Esophagus muscularis mucosa (tissue), 4 donors: ENCODE measurements at regions not wholly inside any gene's neighbourhood (a gene's known extent, or its start where the extent isn't known, plus 50 kb on each side); places are given as distances from the start of the nearest gene placed in this dataset.

Experiments
- DNase-seq: peaks from one replicate; pipeline ENCODE4 v3.0.0-alpha.2; 2017; ENCODE audit errors: extremely low spot score
- H3K27ac ChIP-seq, 4 donors: fragments of 200-600 bp; sonication (generic); replicated peaks in 1 of 4; 1 replicate in 3 of 4; 2 replicates in 1 of 4; pipeline ENCODE4 v1.5.1; 2016 to 2019; ENCODE audit warnings: mild to moderate bottlenecking in 1 of 4
- H3K27me3 ChIP-seq, 4 donors: fragments of 200-600 bp; sonication (generic); one replicate each; pipeline versions ENCODE4 v1.5.1 to v1.6.0; 2016 to 2019
- H3K36me3 ChIP-seq, 4 donors: fragments of 200-600 bp; sonication (generic); one replicate each; pipeline ENCODE4 v1.5.1; 2016 to 2019
- H3K4me1 ChIP-seq, 4 donors: fragments of 200-600 bp; sonication (generic); one replicate each; pipeline ENCODE4 v1.5.1; 2016 to 2019
- H3K4me3 ChIP-seq, 4 donors: fragments of 200-600 bp; sonication (generic); 1 replicate in 2 of 4; 2 replicates in 2 of 4; pipeline ENCODE4 v1.5.1; 2016 to 2019; ENCODE audit warnings: mild to moderate bottlenecking in 4 of 4, moderate library complexity in 1 of 4
- H3K9me3 ChIP-seq, 4 donors: fragments of 200-600 bp; sonication (generic); 1 replicate in 3 of 4; 2 replicates in 1 of 4; pipeline ENCODE4 v1.5.1; 2016 to 2019
- CTCF ChIP-seq, 3 experiments: fragments of 200-600 bp in 2 of 3; fragments of 450-650 bp in 1 of 3; sonication (generic) in 2 of 3; IDR thresholded peaks; one replicate each; pipeline ENCODE4 v1.5.1; 2017 to 2019; ENCODE audit warnings: antibody characterized with exemption in 3 of 3, mild to moderate bottlenecking in 2 of 3, moderate library complexity in 1 of 3
- EP300 ChIP-seq: sonication (generic); formaldehyde crosslinking; IDR thresholded peaks from one replicate; pipeline ENCODE4 v1.6.1; 2017; ENCODE audit warnings: antibody characterized with exemption
- POLR2A ChIP-seq: fragments of 450-650 bp; IDR thresholded peaks from one replicate; pipeline ENCODE4 v1.6.1; 2017; ENCODE audit warnings: antibody characterized with exemption, moderate library complexity, mild to moderate bottlenecking, low read depth
- POLR2AphosphoS5 ChIP-seq, 2 donors: sonication (generic); formaldehyde crosslinking; IDR thresholded peaks; one replicate each; pipeline ENCODE4 v1.6.1; 2017; ENCODE audit warnings: antibody characterized with exemption in 2 of 2
- WGBS: methylation state at CpG from one replicate; pipeline ENCODE4 v1.1.5; 2018; 5-methylcytosine and 5-hydroxymethylcytosine counted together
- intact Hi-C: fragments of 100-400 bp; cut with DNase I; formaldehyde crosslinking; loops from one replicate; pipeline ENCODE4 v1.15.1; 2023

GRCh38 chr18:47758000-47758399 is 172.5 kb downstream of the SMAD2 start:
- Histone ChIP-seq H3K9me3 (peaks cover 0 to 12% (median 8%) of the 10 kb centered on the region in 4 donors), H3K27me3 (peaks cover 0 to 31% (median 2%) of the 10 kb centered on the region in 4 donors), H3K27ac (no peak overlapping the region), H3K4me1 (no peaks in the 10 kb centered on the region), H3K36me3 (no peaks in the 10 kb centered on the region), H3K4me3 (no peak overlapping the region)
- no peak for DNase-seq
- TF ChIP-seq CTCF (IDR thresholded peaks at IDR 0.05) = peak in 1 of 3 experiments; percentile 21
- no peak for TF ChIP-seq EP300
- intact Hi-C loops = no loop called here
- 68% methylated on average over 2 of the region's 2 CpGs for WGBS

GRCh38 chr18:47756364-47757016 is 174.0 kb downstream of the SMAD2 start:
- Histone ChIP-seq H3K4me3 (no peak overlapping the region), H3K9me3 (peaks cover 0 to 12% (median 8%) of the 10 kb centered on the region in 4 donors), H3K36me3 (no peaks in the 10 kb centered on the region), H3K4me1 (no peaks in the 10 kb centered on the region), H3K27ac (no peak overlapping the region), H3K27me3 (peaks cover 0 to 31% (median 2%) of the 10 kb centered on the region in 4 donors)
- intact Hi-C loops = no loop called here
- no peak for TF ChIP-seq EP300
- TF ChIP-seq CTCF (IDR thresholded peaks at IDR 0.05) = peak; percentile 59 to 91 (median 69)
- no peak for TF ChIP-seq POLR2A
- TF ChIP-seq POLR2AphosphoS5 (IDR thresholded peaks at IDR 0.05) = no peak
- DNase-seq = peak; percentile 92
- 36% methylated on average over 8 of the region's 9 CpGs for WGBS

GRCh38 chr18:47755102-47755456 is 175.4 kb downstream of the SMAD2 start:
- intact Hi-C loops = no loop called here
- WGBS = 81% methylated on average over 4 of the region's 4 CpGs
- TF ChIP-seq POLR2A = no peak
- TF ChIP-seq EP300 = no peak
- TF ChIP-seq CTCF (IDR thresholded peaks at IDR 0.05) = no peak
- TF ChIP-seq POLR2AphosphoS5 (IDR thresholded peaks at IDR 0.05) = no peak
- no peak overlapping the region for H3K4me3 ChIP-seq
- peaks cover 0 to 31% (median 2%) of the 10 kb centered on the region in 4 donors for H3K27me3 ChIP-seq
- peak; percentile 62 for DNase-seq
- H3K27ac ChIP-seq = no peak overlapping the region
- H3K36me3 ChIP-seq = no peaks in the 10 kb centered on the region
- H3K4me1 ChIP-seq = no peaks in the 10 kb centered on the region
- H3K9me3 ChIP-seq = peaks cover 0 to 9% (median 6%) of the 10 kb centered on the region in 4 donors

GRCh38 chr18:47754311-47755101 is 176.0 kb downstream of the SMAD2 start:
- no peak overlapping the region for H3K27ac ChIP-seq
- peak; percentile 75 for DNase-seq
- TF ChIP-seq CTCF (IDR thresholded peaks at IDR 0.05) (peak; percentile 24 to 55 (median 36)), EP300 (no peak), POLR2AphosphoS5 (IDR thresholded peaks at IDR 0.05) (no peak), POLR2A (no peak)
- peaks cover 0 to 31% (median 2%) of the 10 kb centered on the region in 4 donors for H3K27me3 ChIP-seq
- no peak overlapping the region for H3K4me3 ChIP-seq
- H3K9me3 ChIP-seq = peaks cover 0 to 7% (median 4%) of the 10 kb centered on the region in 4 donors
- 59% methylated on average over 29 of the region's 29 CpGs for WGBS
- intact Hi-C loops = no loop called here
- H3K36me3 ChIP-seq = no peaks in the 10 kb centered on the region
- H3K4me1 ChIP-seq = peaks cover 0 to 1% (median 0%) of the 10 kb centered on the region in 4 donors
